Small intestine (tissue), 7 donors: ENCODE measurements at regions not wholly inside any gene's neighbourhood (a gene's known extent, or its start where the extent isn't known, plus 50 kb on each side); places are given as distances from the start of the nearest gene placed in this dataset.

Experiments
- DNase-seq, 2 donors: peaks; one replicate each; pipeline versions ENCODE4 v3.0.0 to v3.0.0-alpha.2; 2013
- FAIRE-seq: peaks from 2 replicates; lab custom pipeline; 2012; peaks lifted over from hg19 to GRCh38; lab: Jason Lieb, UNC
- H3K27ac ChIP-seq, 3 donors: one replicate each; pipeline ENCODE4 v1.5.1; 2013; ENCODE audit warnings: low read length in 2 of 3, mild to moderate bottlenecking in 2 of 3, control low read depth in 1 of 3, inconsistent platforms in 1 of 3, low read depth in 1 of 3, moderate library complexity in 1 of 3
- H3K27me3 ChIP-seq, 3 donors: one replicate each; pipeline ENCODE4 v1.6.1; 2013; ENCODE audit warnings: low read length in 3 of 3, inconsistent platforms in 1 of 3; ENCODE audit not compliant: control insufficient read depth in 3 of 3, insufficient read depth in 3 of 3
- H3K36me3 ChIP-seq, 3 donors: one replicate each; pipeline ENCODE4 v1.6.1; 2013; ENCODE audit warnings: low read length in 3 of 3, inconsistent platforms in 1 of 3, low read depth in 1 of 3, mild to moderate bottlenecking in 1 of 3, moderate library complexity in 1 of 3; ENCODE audit not compliant: control insufficient read depth in 3 of 3, insufficient read depth in 2 of 3
- H3K4me1 ChIP-seq, 3 donors: one replicate each; pipeline ENCODE4 v1.6.1; 2013; ENCODE audit warnings: low read length in 2 of 3, inconsistent platforms in 1 of 3, low read depth in 1 of 3, mild to moderate bottlenecking in 1 of 3, moderate library complexity in 1 of 3; ENCODE audit not compliant: control insufficient read depth in 3 of 3, insufficient read depth in 2 of 3
- H3K4me3 ChIP-seq, 3 donors: one replicate each; pipeline ENCODE4 v1.5.1; 2013; ENCODE audit warnings: low read length in 3 of 3, control low read depth in 1 of 3, inconsistent platforms in 1 of 3, low read depth in 1 of 3, mild to moderate bottlenecking in 1 of 3, moderate library complexity in 1 of 3
- H3K9me3 ChIP-seq, 2 donors: one replicate each; pipeline ENCODE4 v1.6.1; 2013; ENCODE audit warnings: low read depth in 1 of 2, low read length in 1 of 2; ENCODE audit not compliant: control insufficient read depth in 2 of 2, insufficient read depth in 1 of 2
- WGBS, 3 donors: extraction: QIAGEN DNeasy Blood & Tissue Kit; methylation state at CpG; one replicate each; pipeline ENCODE4 v1.1.7; 2013; 5-methylcytosine and 5-hydroxymethylcytosine counted together
- donor health status: healthy with polysubstance abuse.
- donor health status: control.
- donor health status: control.
- donor health status: Bipolar disorder and iron deficiency.
- donor health status: healthy.

GRCh38 chr3:194937882-194938321 is 252.2 kb downstream of the FAM43A start:
- no peak overlapping the region for H3K27ac ChIP-seq
- 84 to 90% (median 87%) methylated on average over 7 of the region's 7 CpGs for WGBS, 3 donors
- FAIRE-seq (no peak), DNase-seq (peak in 1 of 2 donors; percentile 45)
- H3K36me3 ChIP-seq: no peaks in the 10 kb centered on the region
- H3K4me3 ChIP-seq: no peak overlapping the region
- H3K9me3 ChIP-seq: peaks cover 0 to 8% of the 10 kb centered on the region in 2 donors
- H3K4me1 ChIP-seq: no peaks in the 10 kb centered on the region
- H3K27me3 ChIP-seq: no peaks in the 10 kb centered on the region

GRCh38 chr3:194938845-194939531 is 253.3 kb downstream of the FAM43A start:
- no peak for FAIRE-seq
- no peaks in the 10 kb centered on the region for H3K9me3 ChIP-seq
- no peak for DNase-seq
- no peaks in the 10 kb centered on the region for H3K36me3 ChIP-seq
- H3K27me3 ChIP-seq: no peaks in the 10 kb centered on the region
- H3K4me1 ChIP-seq: no peaks in the 10 kb centered on the region
- H3K27ac ChIP-seq: no peak overlapping the region
- H3K4me3 ChIP-seq: no peak overlapping the region
- 65 to 78% (median 69%) methylated on average over 8 of the region's 8 CpGs for WGBS, 3 donors

GRCh38 chr3:194939532-194939909 is 253.8 kb downstream of the FAM43A start:
- H3K4me1 ChIP-seq: no peaks in the 10 kb centered on the region
- FAIRE-seq (no peak), DNase-seq (no peak)
- no peaks in the 10 kb centered on the region for H3K27me3 ChIP-seq
- H3K36me3 ChIP-seq: no peaks in the 10 kb centered on the region
- no peak overlapping the region for H3K4me3 ChIP-seq
- 73 to 82% (median 81%) methylated on average over 6 of the region's 6 CpGs for WGBS, 3 donors
- H3K9me3 ChIP-seq: no peaks in the 10 kb centered on the region
- H3K27ac ChIP-seq: no peak overlapping the region

- FAIRE-seq (no peak), DNase-seq (no peak)
- H3K9me3 ChIP-seq: no peaks in the 10 kb centered on the region
- no peak overlapping the region for H3K27ac ChIP-seq
- H3K36me3 ChIP-seq: no peaks in the 10 kb centered on the region
- 93 to 95% (median 93%) methylated on average over 16 to 17 of the region's 17 CpGs for WGBS, 3 donors
- H3K4me1 ChIP-seq: no peaks in the 10 kb centered on the region
- H3K27me3 ChIP-seq: no peaks in the 10 kb centered on the region
- no peak overlapping the region for H3K4me3 ChIP-seq
These were observed 254.5 kb downstream of the FAM43A start for GRCh38 chr3:194939949-194940770.

GRCh38 chr3:194941360-194941955 is 255.8 kb downstream of the FAM43A start:
- Histone ChIP-seq H3K27ac (no peak overlapping the region), H3K4me3 (no peak overlapping the region), H3K4me1 (no peaks in the 10 kb centered on the region), H3K36me3 (no peaks in the 10 kb centered on the region), H3K27me3 (no peaks in the 10 kb centered on the region), H3K9me3 (no peaks in the 10 kb centered on the region)
- no peak for DNase-seq
- FAIRE-seq: no peak
- 76 to 84% (median 81%) methylated on average over 9 of the region's 9 CpGs for WGBS, 3 donors

- FAIRE-seq (no peak), DNase-seq (no peak)
- H3K4me3 ChIP-seq: no peak overlapping the region
- H3K9me3 ChIP-seq: no peaks in the 10 kb centered on the region
- H3K27ac ChIP-seq: no peak overlapping the region
- H3K36me3 ChIP-seq: no peaks in the 10 kb centered on the region
- no peaks in the 10 kb centered on the region for H3K4me1 ChIP-seq
- no peaks in the 10 kb centered on the region for H3K27me3 ChIP-seq
- 37 to 72% (median 56%) methylated on average over 9 of the region's 9 CpGs for WGBS, 3 donors
These were observed 256.4 kb downstream of the FAM43A start for GRCh38 chr3:194941956-194942511.

GRCh38 chr3:194944526-194944925 is 258.8 kb downstream of the FAM43A start:
- Histone ChIP-seq H3K27me3 (no peaks in the 10 kb centered on the region), H3K4me1 (no peaks in the 10 kb centered on the region), H3K27ac (no peak overlapping the region), H3K9me3 (peaks cover 0 to 3% of the 10 kb centered on the region in 2 donors), H3K36me3 (no peaks in the 10 kb centered on the region), H3K4me3 (no peak overlapping the region)
- FAIRE-seq (no peak), DNase-seq (no peak)
- 88 to 92% (median 90%) methylated on average over 11 of the region's 11 CpGs for WGBS, 3 donors

GRCh38 chr3:194945508-194945907 is 259.8 kb downstream of the FAM43A start:
- 80 to 90% (median 83%) methylated on average over 13 of the region's 13 CpGs for WGBS, 3 donors
- no peak for FAIRE-seq
- H3K27me3 ChIP-seq: no peaks in the 10 kb centered on the region

More at GRCh38 chr3:194945508-194945907, 259.8 kb downstream of the FAM43A start:
- Histone ChIP-seq H3K4me1 (no peaks in the 10 kb centered on the region), H3K36me3 (no peaks in the 10 kb centered on the region), H3K9me3 (peaks cover 0 to 6% of the 10 kb centered on the region in 2 donors), H3K27ac (no peak overlapping the region), H3K4me3 (no peak overlapping the region)
- DNase-seq: no peak
